Activated CD8-positive, alpha-beta memory T cell treated with anti-CD3 and anti-CD28 coated beads for 48 hours (primary cell): ENCODE measurements at regions not wholly inside any gene's neighbourhood (a gene's known extent, or its start where the extent isn't known, plus 50 kb on each side); places are given as distances from the start of the nearest gene placed in this dataset.
"Not testable (repeated sequence)": the region's sequence is repeated elsewhere in the genome, so short reads cannot be mapped to it uniquely, and the experiment has no call there.

Source experiments
- DNase-seq, 3 experiments: peaks; one replicate each; pipeline ENCODE4 v3.0.0-alpha.2; 2020; ENCODE audit warnings: low read depth in 2 of 3, low spot score in 2 of 3

GRCh38 chr1:815147-815922 is 108.4 kb upstream of the SAMD11 start:
- DNase-seq, result not testable (repeated sequence)

- DNase-seq, result not testable (repeated sequence)
These were observed 106.6 kb upstream of the SAMD11 start for GRCh38 chr1:817071-817599.

- not testable (repeated sequence) for DNase-seq
These were observed 105.8 kb upstream of the SAMD11 start for GRCh38 chr1:817658-818617.

GRCh38 chr1:818618-819291 is 105.0 kb upstream of the SAMD11 start:
- DNase-seq, result no peak

GRCh38 chr1:820962-821361 is 102.8 kb upstream of the SAMD11 start:
- no peak for DNase-seq

GRCh38 chr1:826808-827207 is 96.9 kb upstream of the SAMD11 start:
- DNase-seq, result peak in 1 of 3 experiments; percentile 4

GRCh38 chr1:827211-828063 is 96.3 kb upstream of the SAMD11 start:
- peak; percentile 93 to 96 (median 94) for DNase-seq

- not testable (repeated sequence) for DNase-seq
These were observed 94.4 kb upstream of the SAMD11 start for GRCh38 chr1:829324-829723.

GRCh38 chr1:829932-830331 is 93.8 kb upstream of the SAMD11 start:
- not testable (repeated sequence) for DNase-seq

- DNase-seq, result not testable (repeated sequence)
These were observed 93.0 kb upstream of the SAMD11 start for GRCh38 chr1:830750-831149.

- no peak for DNase-seq
These were observed 92.2 kb upstream of the SAMD11 start for GRCh38 chr1:831522-831921.

GRCh38 chr1:832136-832535 is 91.6 kb upstream of the SAMD11 start:
- DNase-seq, result no peak

GRCh38 chr1:833226-833625 is 90.5 kb upstream of the SAMD11 start:
- DNase-seq, result not testable (repeated sequence)

GRCh38 chr1:835509-835908 is 88.2 kb upstream of the SAMD11 start:
- DNase-seq, result not testable (repeated sequence)

GRCh38 chr1:837601-838000 is 86.1 kb upstream of the SAMD11 start:
- not testable (repeated sequence) for DNase-seq

- DNase-seq, result not testable (repeated sequence)
These were observed 85.4 kb upstream of the SAMD11 start for GRCh38 chr1:838291-838690.

GRCh38 chr1:840592-840991 is 83.1 kb upstream of the SAMD11 start:
- DNase-seq, result not testable (repeated sequence)

- DNase-seq, result not testable (repeated sequence)
These were observed 81.9 kb upstream of the SAMD11 start for GRCh38 chr1:841671-842425.

GRCh38 chr1:842799-843198 is 80.9 kb upstream of the SAMD11 start:
- not testable (repeated sequence) for DNase-seq
